ENCODE measurements at regions not wholly inside any gene's neighbourhood (a gene's known extent, or its start where the extent isn't known, plus 50 kb on each side); places are given as distances from the start of the nearest gene placed in this dataset.

DNA sequence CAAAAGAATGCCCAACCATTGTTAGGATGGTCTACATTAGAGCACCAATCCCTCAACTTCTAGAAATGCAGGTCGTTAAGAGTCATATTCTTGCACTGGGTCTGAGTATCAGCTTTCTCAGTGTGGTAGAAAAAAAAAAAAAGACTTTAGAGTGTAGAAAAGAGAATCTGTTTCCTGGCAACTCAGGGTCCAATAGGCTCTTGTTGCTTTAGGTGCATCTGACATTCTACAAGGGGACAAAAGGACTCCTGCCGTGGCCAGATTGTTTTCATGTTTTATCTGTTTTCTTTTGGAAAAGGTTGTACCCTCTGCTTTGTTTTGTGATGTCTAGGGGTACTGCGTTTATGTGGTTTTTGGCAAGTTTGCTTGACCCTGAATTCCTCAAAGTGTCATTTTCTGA is 105.4 kb upstream of the KCNK2 start:
- no peak for TF ChIP-seq POLR2AphosphoS5 (IDR thresholded peaks at IDR 0.05; ENCODE audit: low read depth, low read length)
- TF ChIP-seq POLR2A (IDR thresholded peaks at IDR 0.05; ENCODE audit: low read depth, low read length), result no peak
- TF ChIP-seq TAF1 (IDR thresholded peaks at IDR 0.05; ENCODE audit: borderline replicate concordance, low read depth, low read length), result no peak
